ENCODE measurements at regions not wholly inside any gene's neighbourhood (a gene's known extent, or its start where the extent isn't known, plus 50 kb on each side); places are given as distances from the start of the nearest gene placed in this dataset.

- TF ChIP-seq EZH2 (IDR thresholded peaks at IDR 0.05; ENCODE audit: low read length, missing control alignments) (no peak), CTCF (conservative IDR thresholded peaks at IDR 0.05 in 1 of 2, IDR thresholded peaks at IDR 0.05 in 1 of 2; ENCODE audit: low read depth in 1 of 2, low read length in 2 of 2) (no peak)
These were observed 395.5 kb downstream of the LRFN5 start for GRCh38 chr14:42002141-42002540.
